ENCODE measurements at regions not wholly inside any gene's neighbourhood (a gene's known extent, or its start where the extent isn't known, plus 50 kb on each side); places are given as distances from the start of the nearest gene placed in this dataset.

DNA sequence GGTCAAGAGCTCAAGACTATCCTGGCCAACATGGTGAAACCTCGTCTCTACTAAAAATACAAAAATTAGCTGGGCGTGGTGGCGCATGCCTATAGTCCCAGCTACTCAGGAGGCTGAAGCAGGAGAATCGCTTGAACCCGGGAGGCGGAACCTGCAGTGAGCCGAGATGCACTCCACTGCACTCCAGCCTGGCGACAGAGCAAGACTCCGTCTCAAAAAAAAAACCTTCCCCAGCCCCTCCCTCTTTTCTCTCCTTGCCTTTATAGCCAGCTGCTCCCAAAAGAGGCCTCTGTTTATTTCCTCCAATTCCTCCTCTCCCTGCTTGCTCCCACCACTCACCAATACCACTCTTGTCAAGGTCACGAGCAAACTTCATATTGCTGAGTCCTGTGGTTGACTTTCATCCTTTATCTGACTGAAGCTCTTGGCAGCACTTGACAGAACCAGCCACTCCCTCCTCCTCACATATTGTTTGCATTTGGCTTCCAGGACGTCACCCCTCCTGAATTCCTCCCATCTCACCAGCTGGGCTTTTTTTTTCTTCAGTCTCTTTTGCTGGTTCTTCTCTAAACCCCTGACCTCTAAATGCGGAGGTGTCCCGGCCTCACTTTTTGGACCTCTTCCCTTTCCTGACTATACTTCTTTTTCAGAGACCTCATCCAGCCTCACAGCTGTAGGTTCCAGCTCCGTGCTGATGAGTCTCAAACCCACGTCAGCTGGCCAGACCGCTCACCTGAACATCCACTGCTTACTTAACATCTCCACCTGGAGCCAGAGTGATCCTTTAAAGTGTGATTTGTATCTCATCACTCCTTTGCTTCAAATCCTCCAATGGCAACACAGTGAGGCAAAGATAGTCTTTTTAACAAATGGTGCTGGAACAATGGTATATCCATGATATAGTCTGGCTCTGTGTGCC lies 84.6 kb upstream of the CAB39 start:
- no peak overlapping the region for H3K4me3 ChIP-seq (ENCODE audit: low read depth in 2 of 2, low read length in 1 of 2)
- H3K9ac ChIP-seq, result no peak overlapping the region
- no peaks in the 10 kb centered on the region for H3F3A ChIP-seq (replicated peaks; ENCODE audit: insufficient read depth)
- no peak overlapping the region for H3K4me2 ChIP-seq
- no peaks in the 10 kb centered on the region for H3K4me1 ChIP-seq (ENCODE audit: control insufficient read depth in 1 of 2, insufficient read depth in 2 of 2, low read depth in 1 of 2, low read length in 1 of 2)
- no peaks in the 10 kb centered on the region for H3K79me2 ChIP-seq (ENCODE audit: insufficient read depth)
- H2AFZ ChIP-seq (ENCODE audit: low read depth), result no peak overlapping the region
- H3K9me3 ChIP-seq, result no peaks in the 10 kb centered on the region
- no peak overlapping the region for H3K27ac ChIP-seq (ENCODE audit: low read depth in 2 of 2, low read length in 1 of 2)
- TF ChIP-seq MXI1 (IDR thresholded peaks at IDR 0.05; ENCODE audit: low read depth, low read length) (no peak), TCF12 (IDR thresholded peaks at IDR 0.05) (peak; percentile 47)
- DNase-seq, result no peak
- WGBS (ENCODE audit: low lambda C conversion rate), result 64% methylated on average over 14 of the region's 16 CpGs
- ChIA-PET CTCF (interaction anchor here (1.0 kb wide), 1 partner anchor 196 kb away, joined by 3 read pairs; no protein-coding TSS in a partner anchor), POLR2A (no interaction called here)
- no peaks in the 10 kb centered on the region for H3K27me3 ChIP-seq (ENCODE audit: insufficient read depth)
- H3K36me3 ChIP-seq (replicated peaks in 1 of 2; ENCODE audit: control insufficient read depth in 1 of 2, insufficient read depth in 2 of 2, low read length in 1 of 2), result no peaks in the 10 kb centered on the region
- no peaks in the 10 kb centered on the region for H4K20me1 ChIP-seq (ENCODE audit: insufficient read depth)
- no peaks in the 10 kb centered on the region for H3K9me2 ChIP-seq

DNA sequence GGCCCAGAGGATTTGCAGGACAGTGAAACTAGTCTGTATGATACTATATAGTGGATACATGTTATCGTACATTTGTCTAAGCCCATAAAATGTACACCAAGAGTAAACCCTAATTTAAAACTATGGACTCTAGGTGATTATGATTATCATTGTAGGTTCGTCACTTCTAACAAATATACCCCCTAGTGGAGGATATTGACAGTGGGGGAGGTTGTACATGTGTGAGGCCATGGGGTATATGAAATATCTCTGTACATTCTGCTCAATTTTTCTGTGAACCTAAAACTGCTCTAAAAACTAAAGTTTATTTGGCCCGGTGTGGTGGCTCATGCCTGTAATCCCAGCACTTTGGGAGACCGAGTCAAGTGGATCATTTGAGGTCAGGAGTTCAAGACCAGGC lies 81.2 kb upstream of the CAB39 start:
- Histone ChIP-seq H3K4me2 (no peak overlapping the region), H3K9ac (no peak overlapping the region), H3K79me2 (ENCODE audit: insufficient read depth) (no peaks in the 10 kb centered on the region), H3K9me3 (no peaks in the 10 kb centered on the region), H3K9me2 (no peaks in the 10 kb centered on the region), H3K27me3 (ENCODE audit: insufficient read depth) (no peaks in the 10 kb centered on the region), H3K4me1 (ENCODE audit: control insufficient read depth in 1 of 2, insufficient read depth in 2 of 2, low read depth in 1 of 2, low read length in 1 of 2) (no peaks in the 10 kb centered on the region), H3F3A (replicated peaks; ENCODE audit: insufficient read depth) (no peaks in the 10 kb centered on the region), H3K27ac (ENCODE audit: low read depth in 2 of 2, low read length in 1 of 2) (no peak overlapping the region), H4K20me1 (ENCODE audit: insufficient read depth) (no peaks in the 10 kb centered on the region), H2AFZ (ENCODE audit: low read depth) (no peak overlapping the region), H3K36me3 (replicated peaks in 1 of 2; ENCODE audit: control insufficient read depth in 1 of 2, insufficient read depth in 2 of 2, low read length in 1 of 2) (no peaks in the 10 kb centered on the region), H3K4me3 (ENCODE audit: low read depth in 2 of 2, low read length in 1 of 2) (no peak overlapping the region)
- 86% methylated on average over 4 of the region's 4 CpGs for WGBS (ENCODE audit: low lambda C conversion rate)
- POLR2A ChIA-PET, result no interaction called here
- CTCF ChIA-PET, result no interaction called here
- TF ChIP-seq ELF1 (IDR thresholded peaks at IDR 0.05) (no peak), GABPA (IDR thresholded peaks at IDR 0.05; ENCODE audit: low read depth) (no peak), SMC3 (IDR thresholded peaks at IDR 0.05; ENCODE audit: low read depth, low read length) (no peak), MXI1 (IDR thresholded peaks at IDR 0.05; ENCODE audit: low read depth, low read length) (no peak), RAD21 (IDR thresholded peaks at IDR 0.05; ENCODE audit: low read length) (no peak), TAF1 (IDR thresholded peaks at IDR 0.05; ENCODE audit: borderline replicate concordance, low read depth, low read length) (no peak), EZH2phosphoT487 (IDR thresholded peaks at IDR 0.05; ENCODE audit: borderline replicate concordance, low read depth) (no peak), CHD2 (IDR thresholded peaks at IDR 0.05; ENCODE audit: low read length, partially characterized antibody) (no peak), YY1 (IDR thresholded peaks at IDR 0.05; ENCODE audit: low read depth) (no peak)
- TF ChIP-seq, protein P1, sequence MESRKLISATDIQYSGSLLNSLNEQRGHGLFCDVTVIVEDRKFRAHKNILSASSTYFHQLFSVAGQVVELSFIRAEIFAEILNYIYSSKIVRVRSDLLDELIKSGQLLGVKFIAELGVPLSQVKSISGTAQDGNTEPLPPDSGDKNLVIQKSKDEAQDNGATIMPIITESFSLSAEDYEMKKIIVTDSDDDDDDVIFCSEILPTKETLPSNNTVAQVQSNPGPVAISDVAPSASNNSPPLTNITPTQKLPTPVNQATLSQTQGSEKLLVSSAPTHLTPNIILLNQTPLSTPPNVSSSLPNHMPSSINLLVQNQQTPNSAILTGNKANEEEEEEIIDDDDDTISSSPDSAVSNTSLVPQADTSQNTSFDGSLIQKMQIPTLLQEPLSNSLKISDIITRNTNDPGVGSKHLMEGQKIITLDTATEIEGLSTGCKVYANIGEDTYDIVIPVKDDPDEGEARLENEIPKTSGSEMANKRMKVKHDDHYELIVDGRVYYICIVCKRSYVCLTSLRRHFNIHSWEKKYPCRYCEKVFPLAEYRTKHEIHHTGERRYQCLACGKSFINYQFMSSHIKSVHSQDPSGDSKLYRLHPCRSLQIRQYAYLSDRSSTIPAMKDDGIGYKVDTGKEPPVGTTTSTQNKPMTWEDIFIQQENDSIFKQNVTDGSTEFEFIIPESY (IDR thresholded peaks at IDR 0.05; ENCODE audit: borderline replicate concordance, low read depth), result no peak
- TF ChIP-seq, protein P2, sequence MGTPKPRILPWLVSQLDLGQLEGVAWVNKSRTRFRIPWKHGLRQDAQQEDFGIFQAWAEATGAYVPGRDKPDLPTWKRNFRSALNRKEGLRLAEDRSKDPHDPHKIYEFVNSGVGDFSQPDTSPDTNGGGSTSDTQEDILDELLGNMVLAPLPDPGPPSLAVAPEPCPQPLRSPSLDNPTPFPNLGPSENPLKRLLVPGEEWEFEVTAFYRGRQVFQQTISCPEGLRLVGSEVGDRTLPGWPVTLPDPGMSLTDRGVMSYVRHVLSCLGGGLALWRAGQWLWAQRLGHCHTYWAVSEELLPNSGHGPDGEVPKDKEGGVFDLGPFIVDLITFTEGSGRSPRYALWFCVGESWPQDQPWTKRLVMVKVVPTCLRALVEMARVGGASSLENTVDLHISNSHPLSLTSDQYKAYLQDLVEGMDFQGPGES (IDR thresholded peaks at IDR 0.05; ENCODE audit: low read depth, low read length), result no peak
- DNase-seq, result no peak
